ENCODE measurements at regions not wholly inside any gene's neighbourhood (a gene's known extent, or its start where the extent isn't known, plus 50 kb on each side); places are given as distances from the start of the nearest gene placed in this dataset.

GRCh38 chr12:116365114-116365513 is 87.6 kb upstream of the MED13L start:
- TF ChIP-seq POLR2AphosphoS5 (IDR thresholded peaks at IDR 0.05; ENCODE audit: low read depth, low read length) (no peak), POLR2A (IDR thresholded peaks at IDR 0.05; ENCODE audit: low read depth, low read length) (no peak), TAF1 (IDR thresholded peaks at IDR 0.05; ENCODE audit: borderline replicate concordance, low read depth, low read length) (no peak)
